Smooth muscle cell (in vitro differentiated cells): ENCODE measurements at regions not wholly inside any gene's neighbourhood (a gene's known extent, or its start where the extent isn't known, plus 50 kb on each side); places are given as distances from the start of the nearest gene placed in this dataset.

ENCODE experiments used
- DNase-seq: peaks from one replicate; lab custom pipeline; 2025; ENCODE audit not compliant: unreplicated experiment; lab: John Stamatoyannopoulos, UW
- H2AFZ ChIP-seq: fragments of 200-600 bp; sonication (generic); 2 replicates; pipeline ENCODE4 v1.6.0; 2016; ENCODE audit warnings: antibody characterized with exemption, low read depth, mild to moderate bottlenecking
- H3F3A ChIP-seq: fragments of 200-600 bp; sonication (generic); 2 replicates; pipeline ENCODE4 v1.6.0; 2017; ENCODE audit warnings: antibody characterized with exemption, low read depth
- H3K27ac ChIP-seq: fragments of 200-600 bp; sonication (generic); 2 replicates; pipeline ENCODE4 v1.5.1; 2016; ENCODE audit warnings: low read depth, mild to moderate bottlenecking
- H3K27me3 ChIP-seq: fragments of 200-600 bp; sonication (generic); 2 replicates; pipeline ENCODE4 v1.6.1; 2016; ENCODE audit warnings: low read depth, mild to moderate bottlenecking
- H3K36me3 ChIP-seq: fragments of 200-600 bp; sonication (generic); 2 replicates; pipeline ENCODE4 v1.5.1; 2016; ENCODE audit warnings: low read depth
- H3K4me1 ChIP-seq: fragments of 200-600 bp; sonication (generic); 2 replicates; pipeline ENCODE4 v1.5.1; 2016; ENCODE audit warnings: low read depth
- H3K4me2 ChIP-seq: fragments of 200-600 bp; sonication (generic); 2 replicates; pipeline ENCODE4 v1.6.0; 2016; ENCODE audit warnings: mild to moderate bottlenecking
- H3K4me3 ChIP-seq: fragments of 200-600 bp; sonication (generic); 2 replicates; pipeline ENCODE4 v1.5.1; 2016; ENCODE audit warnings: mild to moderate bottlenecking
- H3K79me2 ChIP-seq: fragments of 200-600 bp; sonication (generic); 2 replicates; pipeline ENCODE4 v1.6.0; 2016; ENCODE audit warnings: low read depth, mild to moderate bottlenecking
- H3K9ac ChIP-seq: fragments of 200-600 bp; sonication (generic); 2 replicates; pipeline ENCODE4 v1.6.0; 2016; ENCODE audit warnings: low read depth
- H3K9me3 ChIP-seq: fragments of 200-600 bp; sonication (generic); replicated peaks from 2 replicates; pipeline ENCODE4 v1.5.1; 2016; ENCODE audit warnings: low read depth
- H4K20me1 ChIP-seq: fragments of 200-600 bp; sonication (generic); 2 replicates; pipeline ENCODE4 v1.6.0; 2016; ENCODE audit warnings: low read depth
- CTCF ChIP-seq: fragments of 200-600 bp; sonication (generic); IDR thresholded peaks from 2 replicates; pipeline ENCODE4 v1.5.1; 2017; ENCODE audit warnings: borderline replicate concordance, mild to moderate bottlenecking, antibody characterized with exemption; ENCODE audit not compliant: insufficient read depth, poor library complexity, severe bottlenecking
- WGBS: methylation state at CpG from one replicate; pipeline ENCODE4 v1.1.7; 2016; ENCODE audit warnings: low lambda C conversion rate; 5-methylcytosine and 5-hydroxymethylcytosine counted together

DNA sequence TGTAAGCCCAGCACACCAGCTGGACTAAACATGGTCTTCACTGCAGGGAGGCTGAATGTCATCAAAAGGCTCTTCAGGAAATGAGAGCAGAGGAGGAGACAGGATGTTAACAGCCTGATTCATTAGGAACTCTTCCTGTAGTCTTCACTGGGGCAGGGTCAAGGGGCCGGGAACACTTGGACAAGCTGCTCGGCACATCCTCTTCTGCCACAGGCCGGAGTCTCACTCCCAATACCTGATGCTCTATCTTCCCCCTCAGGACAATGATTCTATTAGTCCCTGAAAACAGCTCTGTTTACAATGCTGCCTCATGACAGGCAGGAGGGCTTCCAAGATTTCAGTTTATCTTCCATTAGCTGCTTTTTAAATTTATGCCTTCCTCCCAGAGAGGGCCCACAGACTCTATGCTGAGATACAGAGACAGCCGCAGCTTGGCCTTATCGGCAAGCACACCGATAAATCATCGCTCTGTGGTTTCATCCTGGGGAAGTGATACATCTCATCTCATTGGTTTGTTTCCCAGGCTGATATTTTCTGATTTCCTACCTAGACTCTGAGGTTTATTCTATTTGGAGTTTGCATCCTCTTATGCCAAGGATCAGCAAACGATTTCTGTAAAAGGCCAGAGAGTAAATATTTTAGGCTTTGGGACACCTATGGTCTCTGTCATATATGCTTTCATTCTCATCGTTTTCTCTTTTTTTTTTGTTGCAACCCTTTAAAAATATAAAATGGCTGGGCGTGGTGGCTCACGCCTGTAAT is 214.0 kb upstream of the ASIC2 start:
- Histone ChIP-seq H3K4me3 (no peak overlapping the region), H3K79me2 (no peaks in the 10 kb centered on the region), H3K27me3 (no peaks in the 10 kb centered on the region), H3K9ac (no peak overlapping the region), H3K27ac (no peak overlapping the region), H2AFZ (peak overlapping the region; percentile 13), H3F3A (no peaks in the 10 kb centered on the region), H3K9me3 (no peaks in the 10 kb centered on the region), H3K4me1 (no peaks in the 10 kb centered on the region), H4K20me1 (no peaks in the 10 kb centered on the region), H3K4me2 (no peak overlapping the region), H3K36me3 (no peaks in the 10 kb centered on the region)
- no peak for DNase-seq
- no peak for TF ChIP-seq CTCF
- WGBS: 51% methylated on average over 11 of the region's 11 CpGs

- H2AFZ ChIP-seq: no peak overlapping the region
- no peaks in the 10 kb centered on the region for H3K4me1 ChIP-seq
- no peak overlapping the region for H3K4me2 ChIP-seq
- no peak overlapping the region for H3K9ac ChIP-seq
- H4K20me1 ChIP-seq: no peaks in the 10 kb centered on the region
- no peak for TF ChIP-seq CTCF
- H3F3A ChIP-seq: no peaks in the 10 kb centered on the region
- H3K36me3 ChIP-seq: no peaks in the 10 kb centered on the region
- no peak for DNase-seq
- H3K79me2 ChIP-seq: no peaks in the 10 kb centered on the region
- H3K27me3 ChIP-seq: no peaks in the 10 kb centered on the region
- WGBS: 95% methylated on average over 3 of the region's 3 CpGs
- no peak overlapping the region for H3K4me3 ChIP-seq
- no peaks in the 10 kb centered on the region for H3K9me3 ChIP-seq
- H3K27ac ChIP-seq: no peak overlapping the region
Measured at GRCh38 chr17:33508215-33508614, 215.1 kb upstream of the ASIC2 start.

DNA sequence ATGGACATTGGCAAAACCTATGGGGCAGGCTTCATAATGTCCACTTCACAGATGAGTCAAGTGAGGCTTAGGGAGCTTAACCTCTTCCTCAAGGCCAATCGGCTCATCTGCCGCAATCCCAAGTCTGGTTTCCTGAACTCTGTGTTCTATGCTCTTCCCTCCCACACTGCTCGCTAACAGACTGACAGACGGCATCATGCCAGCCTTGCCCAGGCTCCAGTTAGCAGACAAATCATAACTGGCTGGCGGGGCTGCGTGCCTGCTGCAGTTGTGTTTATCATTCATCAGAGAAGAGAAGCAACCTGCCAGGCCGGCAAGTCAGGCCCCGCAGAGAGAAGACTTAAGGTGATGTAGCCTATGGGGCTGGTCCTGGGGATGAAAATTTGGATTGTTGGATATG is 216.2 kb upstream of the ASIC2 start:
- Histone ChIP-seq H3K27me3 (no peaks in the 10 kb centered on the region), H3F3A (no peaks in the 10 kb centered on the region), H3K4me2 (no peak overlapping the region), H3K9me3 (no peaks in the 10 kb centered on the region), H3K36me3 (no peaks in the 10 kb centered on the region), H2AFZ (no peak overlapping the region), H4K20me1 (no peaks in the 10 kb centered on the region), H3K4me1 (no peaks in the 10 kb centered on the region), H3K9ac (no peak overlapping the region), H3K4me3 (no peak overlapping the region), H3K27ac (no peak overlapping the region), H3K79me2 (no peaks in the 10 kb centered on the region)
- WGBS: 87% methylated on average over 8 of the region's 8 CpGs
- TF ChIP-seq CTCF: no peak
- DNase-seq: no peak

- H3F3A ChIP-seq: no peaks in the 10 kb centered on the region
- no peaks in the 10 kb centered on the region for H3K9me3 ChIP-seq
- no peak for TF ChIP-seq CTCF
- WGBS: 86% methylated on average over 2 of the region's 2 CpGs
- DNase-seq: no peak
- no peak overlapping the region for H3K4me2 ChIP-seq
- H3K79me2 ChIP-seq: no peaks in the 10 kb centered on the region
- no peak overlapping the region for H3K4me3 ChIP-seq
- no peaks in the 10 kb centered on the region for H3K36me3 ChIP-seq
- H3K27me3 ChIP-seq: no peaks in the 10 kb centered on the region
- H3K27ac ChIP-seq: no peak overlapping the region
- no peak overlapping the region for H3K9ac ChIP-seq
- no peaks in the 10 kb centered on the region for H3K4me1 ChIP-seq
- no peaks in the 10 kb centered on the region for H4K20me1 ChIP-seq
- H2AFZ ChIP-seq: no peak overlapping the region
Measured at GRCh38 chr17:33511670-33512069, 218.6 kb upstream of the ASIC2 start.
